ENCODE measurements at regions not wholly inside any gene's neighbourhood (a gene's known extent, or its start where the extent isn't known, plus 50 kb on each side); places are given as distances from the start of the nearest gene placed in this dataset.

- TF ChIP-seq CTCF (conservative IDR thresholded peaks at IDR 0.05; ENCODE audit: low read depth in 2 of 2) = no peak
- TF ChIP-seq NANOG (IDR thresholded peaks at IDR 0.05; ENCODE audit: borderline replicate concordance) = no peak
- TF ChIP-seq POLR2AphosphoS5 (IDR thresholded peaks at IDR 0.05; ENCODE audit: low read depth) = no peak
- TF ChIP-seq EZH2 (IDR thresholded peaks at IDR 0.05; ENCODE audit: low read depth, unreplicated experiment) = no peak
- TF ChIP-seq CREB1 (CRISPR knock-in tag; IDR thresholded peaks at IDR 0.05; ENCODE audit: low read depth) = no peak
- TF ChIP-seq EZH2phosphoT487 (IDR thresholded peaks at IDR 0.05; ENCODE audit: unreplicated experiment) = no peak
- TF ChIP-seq ETS1 (IDR thresholded peaks at IDR 0.05) = no peak
- TF ChIP-seq REST (IDR thresholded peaks at IDR 0.05; ENCODE audit: unreplicated experiment) = no peak
- TF ChIP-seq ZNF331 (CRISPR knock-in tag; IDR thresholded peaks at IDR 0.05; ENCODE audit: low read depth) = no peak
- no peak for TF ChIP-seq ZNF114 (CRISPR knock-in tag; IDR thresholded peaks at IDR 0.05)
- no peak for TF ChIP-seq STAT1 (IDR thresholded peaks at IDR 0.05; ENCODE audit: unreplicated experiment)
Measured at GRCh38 chr5:145076040-145076439, 759.1 kb downstream of the PRELID2 start.

Data from GM23338 (cell line).